ENCODE measurements at regions not wholly inside any gene's neighbourhood (a gene's known extent, or its start where the extent isn't known, plus 50 kb on each side); places are given as distances from the start of the nearest gene placed in this dataset.

GRCh38 chr5:160511280-160511929, 89.8 kb downstream of the PTTG1 start:
- no peak for DNase-seq

Data from left hindlimb (tissue), 1 donor.